Dedifferentiated amniotic fluid mesenchymal stem cell (primary cell): ENCODE measurements at regions not wholly inside any gene's neighbourhood (a gene's known extent, or its start where the extent isn't known, plus 50 kb on each side); places are given as distances from the start of the nearest gene placed in this dataset.
A peak's percentile ranks its signal among the peaks of the same experiment; 100 is the strongest.
"Not testable (repeated sequence)": the region's sequence is repeated elsewhere in the genome, so short reads cannot be mapped to it uniquely, and the experiment has no call there.

Source experiments
- DNase-seq: peaks from one replicate; pipeline ENCODE4 v3.0.0-alpha.2; 2016; ENCODE audit errors: extremely low spot score

GRCh38 chr7:55705728-55706450 is 133.6 kb upstream of the VOPP1 start:
- DNase-seq = not testable (repeated sequence)

GRCh38 chr7:55702831-55703230 is 130.5 kb upstream of the VOPP1 start:
- not testable (repeated sequence) for DNase-seq

GRCh38 chr7:55699450-55699842 is 127.1 kb upstream of the VOPP1 start:
- not testable (repeated sequence) for DNase-seq

- DNase-seq = not testable (repeated sequence)
Observed at GRCh38 chr7:55698607-55699449, 126.5 kb upstream of the VOPP1 start.

DNA sequence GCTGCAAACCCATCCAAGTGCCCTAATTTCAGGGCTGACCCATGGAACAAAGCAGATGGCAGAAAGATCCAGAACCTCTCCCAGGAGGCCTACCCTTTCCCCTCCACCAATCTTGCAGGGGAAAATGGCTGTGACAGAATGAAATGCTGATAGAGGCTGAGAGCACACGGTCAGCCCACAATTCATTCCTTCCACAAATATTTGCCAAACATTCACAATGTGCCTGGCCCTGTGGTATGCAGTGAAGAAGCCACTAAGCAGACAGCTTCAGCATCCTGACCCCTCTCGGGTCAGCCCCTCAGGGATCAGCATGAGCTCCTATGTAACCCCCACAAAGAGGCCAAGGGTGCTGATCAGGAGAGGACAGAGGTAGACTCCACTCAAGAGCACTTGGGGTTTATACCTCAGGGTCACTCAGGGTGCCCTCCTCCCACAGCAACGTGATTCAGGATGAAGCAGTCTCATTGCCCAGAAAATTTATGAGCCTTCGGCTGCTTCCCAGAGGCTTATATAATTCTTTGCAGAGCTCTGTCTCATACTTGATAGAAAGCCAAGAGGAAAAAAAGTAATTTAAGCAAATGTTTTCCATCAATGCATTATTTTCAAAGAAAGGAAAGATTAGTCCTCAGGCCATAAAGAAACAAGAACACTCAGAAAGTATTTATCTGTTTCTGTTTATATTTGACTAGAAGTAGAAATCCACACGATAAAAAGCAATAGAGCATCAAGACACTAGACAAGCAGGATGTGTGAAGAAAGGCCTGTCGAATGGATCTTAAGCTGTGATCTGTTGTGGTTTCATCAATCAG is 123.8 kb upstream of the VOPP1 start:
- peak; percentile 46 for DNase-seq

- DNase-seq = not testable (repeated sequence)
Observed at GRCh38 chr7:55694484-55694883, 122.2 kb upstream of the VOPP1 start.

GRCh38 chr7:55688684-55689681 is 116.7 kb upstream of the VOPP1 start:
- peak; percentile 31 for DNase-seq

GRCh38 chr7:55688261-55688660 is 116.0 kb upstream of the VOPP1 start:
- not testable (repeated sequence) for DNase-seq

- DNase-seq = not testable (repeated sequence)
Observed at GRCh38 chr7:55687252-55687651, 115.0 kb upstream of the VOPP1 start.

GRCh38 chr7:55686771-55687170 is 114.5 kb upstream of the VOPP1 start:
- DNase-seq = not testable (repeated sequence)

GRCh38 chr7:55683501-55683900 is 111.2 kb upstream of the VOPP1 start:
- not testable (repeated sequence) for DNase-seq

- not testable (repeated sequence) for DNase-seq
Observed at GRCh38 chr7:55675589-55675988, 103.3 kb upstream of the VOPP1 start.

DNA sequence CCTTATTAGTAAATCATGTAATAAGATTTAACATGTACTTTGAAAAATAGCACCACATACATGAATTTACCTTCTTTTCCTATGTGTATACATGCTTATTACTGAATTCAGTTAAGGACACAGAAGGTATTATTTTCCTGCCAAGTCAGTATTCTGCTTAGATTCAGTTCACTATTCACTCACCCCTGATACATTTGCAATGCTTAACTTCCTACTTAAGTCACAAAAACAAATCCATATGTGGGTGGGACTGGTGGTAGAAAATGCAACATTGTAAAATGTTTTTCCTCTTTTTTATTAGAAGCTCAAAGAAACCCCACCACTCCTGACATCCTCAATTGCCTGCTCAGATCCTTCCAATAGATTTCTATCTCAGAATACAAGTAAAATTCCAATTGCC is 101.2 kb upstream of the VOPP1 start:
- DNase-seq = not testable (repeated sequence)

GRCh38 chr7:55672084-55672483 is 99.8 kb upstream of the VOPP1 start:
- DNase-seq = not testable (repeated sequence)

- DNase-seq = no peak
Observed at GRCh38 chr7:55657654-55658053, 85.4 kb upstream of the VOPP1 start.

- DNase-seq = no peak
Observed at GRCh38 chr7:55651057-55651456, 78.8 kb upstream of the VOPP1 start.

- DNase-seq = no peak
Observed at GRCh38 chr7:55649238-55649637, 76.9 kb upstream of the VOPP1 start.

- no peak for DNase-seq
Observed at GRCh38 chr7:55644567-55644966, 72.3 kb upstream of the VOPP1 start.

- DNase-seq = no peak
Observed at GRCh38 chr7:55642266-55642665, 70.0 kb upstream of the VOPP1 start.

DNA sequence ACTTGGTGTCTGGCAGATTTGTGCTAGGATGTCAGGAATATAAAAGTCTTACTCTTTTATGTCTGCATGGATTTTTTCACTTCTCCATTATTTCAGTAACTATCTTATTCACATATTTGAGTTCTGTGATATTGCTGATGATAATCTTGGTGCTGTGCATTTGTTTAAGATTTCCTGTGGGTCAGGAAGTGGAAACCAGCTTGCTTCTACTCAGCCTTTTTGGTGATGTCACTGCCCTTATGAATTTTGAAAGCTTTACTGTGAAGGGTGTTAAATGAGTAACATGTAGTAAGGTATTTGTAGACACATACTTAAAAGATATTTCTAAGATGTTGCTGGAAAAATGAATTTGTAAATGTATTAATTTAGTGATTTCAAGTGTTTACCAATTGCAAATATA is 69.5 kb upstream of the VOPP1 start:
- no peak for DNase-seq

GRCh38 chr7:55641273-55641691 is 69.0 kb upstream of the VOPP1 start:
- peak; percentile 88 for DNase-seq
